Epithelial cell of proximal tubule (primary cell): ENCODE measurements at regions not wholly inside any gene's neighbourhood (a gene's known extent, or its start where the extent isn't known, plus 50 kb on each side); places are given as distances from the start of the nearest gene placed in this dataset.

Experiments
- DNase-seq: peaks from one replicate; pipeline ENCODE4 v3.0.0-alpha.2; 2011; ENCODE audit warnings: low read depth
- H3K4me3 ChIP-seq: 2 replicates; pipeline ENCODE4 v1.5.1; 2011; ENCODE audit warnings: low read depth, mild to moderate bottlenecking, low read length
- CTCF ChIP-seq: conservative IDR thresholded peaks from 2 replicates; pipeline ENCODE4 v1.5.1; 2012; ENCODE audit warnings: low read depth, mild to moderate bottlenecking, low read length

- H3K4me3 ChIP-seq, result no peak overlapping the region
- DNase-seq, result no peak
- TF ChIP-seq CTCF, result no peak
Measured at GRCh38 chr20:1825507-1825906, 69.7 kb upstream of the SIRPA start.

- TF ChIP-seq CTCF, result no peak
- H3K4me3 ChIP-seq, result no peak overlapping the region
- no peak for DNase-seq
Measured at GRCh38 chr20:1824834-1825233, 70.4 kb upstream of the SIRPA start.

GRCh38 chr20:1824181-1824580 is 71.0 kb upstream of the SIRPA start:
- TF ChIP-seq CTCF, result no peak
- H3K4me3 ChIP-seq, result no peak overlapping the region
- DNase-seq, result no peak

GRCh38 chr20:1823450-1823844 is 71.8 kb upstream of the SIRPA start:
- no peak for DNase-seq
- TF ChIP-seq CTCF, result no peak
- no peak overlapping the region for H3K4me3 ChIP-seq

GRCh38 chr20:1822564-1823449 is 72.4 kb upstream of the SIRPA start:
- DNase-seq, result no peak

GRCh38 chr20:1820138-1821079 is 74.8 kb upstream of the SIRPA start:
- TF ChIP-seq CTCF, result no peak
- no peak for DNase-seq
- no peak overlapping the region for H3K4me3 ChIP-seq

More at GRCh38 chr20:1822564-1823449, 72.4 kb upstream of the SIRPA start:
- H3K4me3 ChIP-seq, result no peak overlapping the region
- peak; percentile 19 for TF ChIP-seq CTCF
